SK-N-SH (cell line): ENCODE measurements at regions not wholly inside any gene's neighbourhood (a gene's known extent, or its start where the extent isn't known, plus 50 kb on each side); places are given as distances from the start of the nearest gene placed in this dataset.

Source experiments
- CTCF ChIA-PET: fragments of 300-600, 350-600 bp; formaldehyde crosslinking; extraction: SDS; loops from one replicate; lab custom pipeline; 2021; lab: Yijun Ruan, JAX
- POLR2A ChIA-PET: fragments of 350-600 bp; sonication (Branson Sonifier 250); formaldehyde crosslinking; extraction: SDS; loops from one replicate; lab custom pipeline; 2020; ENCODE audit warnings: antibody characterized with exemption, inconsistent platforms; lab: Yijun Ruan, JAX
- DNase-seq: peaks from one replicate; pipeline ENCODE4 v3.0.0; 2012
- H2AFZ ChIP-seq: fragments of 200-600 bp; sonication (generic); 2 replicates; pipeline ENCODE4 v1.8.1; 2016; ENCODE audit warnings: antibody characterized with exemption, mild to moderate bottlenecking, low read depth
- H3F3A ChIP-seq: fragments of 200-600 bp; sonication (generic); replicated peaks from 2 replicates; pipeline ENCODE3; 2016; ENCODE audit warnings: antibody characterized with exemption, mild to moderate bottlenecking; ENCODE audit not compliant: insufficient read depth
- H3K27ac ChIP-seq, 2 experiments: fragments of 200-500 bp in 1 of 2; fragments of 200-600 bp in 1 of 2; sonication (Bioruptor generic) in 1 of 2; sonication (generic), shearing (Covaris generic) in 1 of 2; 2 replicates each; pipeline versions ENCODE4 v1.5.1 to v1.6.1; 2014 to 2016; ENCODE audit warnings: low read depth in 2 of 2, inconsistent platforms in 1 of 2, low read length in 1 of 2, mild to moderate bottlenecking in 1 of 2, mixed read lengths in 1 of 2
- H3K27me3 ChIP-seq: fragments of 200-600 bp; sonication (generic), shearing (Covaris generic); 2 replicates; pipeline ENCODE4 v1.6.1; 2016; ENCODE audit warnings: mixed run types; ENCODE audit not compliant: insufficient read depth
- H3K36me3 ChIP-seq, 2 experiments: fragments of 200-500 bp in 1 of 2; fragments of 200-600 bp in 1 of 2; sonication (Bioruptor generic) in 1 of 2; sonication (generic) in 1 of 2; replicated peaks in 1 of 2; 2 replicates each; pipeline versions ENCODE3 to v1.5.1; 2014 to 2016; ENCODE audit warnings: low read length in 1 of 2, mild to moderate bottlenecking in 1 of 2; ENCODE audit not compliant: insufficient read depth in 2 of 2, control insufficient read depth in 1 of 2
- H3K4me1 ChIP-seq, 2 experiments: fragments of 200-500 bp in 1 of 2; fragments of 200-600 bp in 1 of 2; sonication (Bioruptor generic) in 1 of 2; sonication (generic), shearing (Covaris generic) in 1 of 2; 2 replicates each; pipeline versions ENCODE4 v1.5.1 to v1.6.1; 2014 to 2016; ENCODE audit warnings: low read depth in 1 of 2, low read length in 1 of 2, mixed run types in 1 of 2; ENCODE audit not compliant: insufficient read depth in 2 of 2, control insufficient read depth in 1 of 2
- H3K4me2 ChIP-seq: fragments of 200-600 bp; sonication (generic), shearing (Covaris generic); 2 replicates; pipeline ENCODE4 v1.6.1; 2017; ENCODE audit warnings: mixed run types
- H3K4me3 ChIP-seq, 2 experiments: fragments of 200-500 bp in 1 of 2; fragments of 200-600 bp in 1 of 2; sonication (Bioruptor generic) in 1 of 2; sonication (generic), shearing (Covaris generic) in 1 of 2; 2 replicates each; pipeline versions ENCODE4 v1.5.1 to v1.8.1; 2014 to 2016; ENCODE audit warnings: low read depth in 2 of 2, inconsistent platforms in 1 of 2, low read length in 1 of 2, mild to moderate bottlenecking in 1 of 2, mixed read lengths in 1 of 2, moderate library complexity in 1 of 2
- H3K79me2 ChIP-seq: fragments of 200-600 bp; sonication (generic); 2 replicates; pipeline ENCODE4 v1.8.1; 2017; ENCODE audit warnings: mild to moderate bottlenecking; ENCODE audit not compliant: insufficient read depth
- H3K9ac ChIP-seq: fragments of 200-600 bp; sonication (generic); 2 replicates; pipeline ENCODE4 v1.6.1; 2017; ENCODE audit warnings: mixed run types
- H3K9me2 ChIP-seq: fragments of 200-600 bp; sonication (generic); 2 replicates; pipeline ENCODE4 v1.6.1; 2017; ENCODE audit warnings: mixed run types
- H3K9me3 ChIP-seq: fragments of 200-600 bp; sonication (generic); 2 replicates; pipeline ENCODE4 v1.6.1; 2017; ENCODE audit warnings: mixed run types, mild to moderate bottlenecking, moderate library complexity
- H4K20me1 ChIP-seq: fragments of 200-600 bp; sonication (generic); 2 replicates; pipeline ENCODE4 v1.6.1; 2017; ENCODE audit warnings: mild to moderate bottlenecking, mixed run types; ENCODE audit not compliant: insufficient read depth
- CHD2 ChIP-seq: fragments of 150-350 bp; IDR thresholded peaks from 2 replicates; pipeline ENCODE4 v1.6.1; 2018; ENCODE audit warnings: low read length; ENCODE audit not compliant: partially characterized antibody
- CTCF ChIP-seq: fragments of 200-600 bp; sonication (generic); IDR thresholded peaks from 2 replicates; pipeline ENCODE4 v1.6.1; 2017; ENCODE audit warnings: antibody characterized with exemption, mild to moderate bottlenecking, moderate library complexity
- FOXM1 ChIP-seq: IDR thresholded peaks from 2 replicates; pipeline ENCODE4 v1.4.0; 2012; ENCODE audit warnings: low read depth, mild to moderate bottlenecking
- GABPA ChIP-seq: IDR thresholded peaks from 2 replicates; pipeline ENCODE4 v1.4.0; 2012; ENCODE audit warnings: low read depth, mild to moderate bottlenecking
- GATA2 ChIP-seq: sonication (generic); formaldehyde crosslinking; IDR thresholded peaks from 2 replicates; pipeline ENCODE4 v1.5.0; 2020; ENCODE audit warnings: mild to moderate bottlenecking, missing genetic modification reagents
- JUND ChIP-seq: IDR thresholded peaks from 2 replicates; pipeline ENCODE4 v1.4.0; 2012
- MXI1 ChIP-seq: IDR thresholded peaks from 2 replicates; pipeline ENCODE4 v1.6.1; 2012; ENCODE audit warnings: mild to moderate bottlenecking, low read depth, low read length, improper control_type of control experiment
- NFIC ChIP-seq: IDR thresholded peaks from 2 replicates; pipeline ENCODE4 v1.4.0; 2012; ENCODE audit warnings: borderline replicate concordance
- PBX3 ChIP-seq: IDR thresholded peaks from 2 replicates; pipeline ENCODE4; 2012
- RFX5 ChIP-seq: IDR thresholded peaks from 2 replicates; pipeline ENCODE4 v1.6.1; 2012; ENCODE audit warnings: mild to moderate bottlenecking, improper control_type of control experiment, low read length
- SMC3 ChIP-seq: IDR thresholded peaks from 2 replicates; pipeline ENCODE4 v1.6.1; 2012; ENCODE audit warnings: low read depth, low read length, improper control_type of control experiment
- TAF1 ChIP-seq: IDR thresholded peaks from 2 replicates; pipeline ENCODE4 v1.6.1; 2012; ENCODE audit warnings: low read depth, mild to moderate bottlenecking, low read length, moderate library complexity, borderline replicate concordance
- TCF12 ChIP-seq: IDR thresholded peaks from 2 replicates; pipeline ENCODE4 v1.4.0; 2012
- TEAD4 ChIP-seq: IDR thresholded peaks from 2 replicates; pipeline ENCODE4 v1.4.0; 2012; ENCODE audit warnings: mild to moderate bottlenecking, borderline replicate concordance; ENCODE audit not compliant: insufficient read depth
- USF1 ChIP-seq: IDR thresholded peaks from 2 replicates; pipeline ENCODE4 v1.4.0; 2012; ENCODE audit warnings: low read depth, borderline replicate concordance
- USF2 ChIP-seq: fragments of 150-350 bp; IDR thresholded peaks from 2 replicates; pipeline ENCODE4 v1.6.1; 2017; ENCODE audit warnings: antibody characterized with exemption, low read length, low read depth, borderline replicate concordance
- WGBS: methylation state at CpG from one replicate; pipeline ENCODE4 v1.1.6; 2017; ENCODE audit warnings: low lambda C conversion rate; 5-methylcytosine and 5-hydroxymethylcytosine counted together
- TF ChIP-seq, protein P1 (sequence below): IDR thresholded peaks from 2 replicates; pipeline ENCODE4 v1.4.0; 2012; ENCODE audit warnings: low read depth, borderline replicate concordance

DNA sequence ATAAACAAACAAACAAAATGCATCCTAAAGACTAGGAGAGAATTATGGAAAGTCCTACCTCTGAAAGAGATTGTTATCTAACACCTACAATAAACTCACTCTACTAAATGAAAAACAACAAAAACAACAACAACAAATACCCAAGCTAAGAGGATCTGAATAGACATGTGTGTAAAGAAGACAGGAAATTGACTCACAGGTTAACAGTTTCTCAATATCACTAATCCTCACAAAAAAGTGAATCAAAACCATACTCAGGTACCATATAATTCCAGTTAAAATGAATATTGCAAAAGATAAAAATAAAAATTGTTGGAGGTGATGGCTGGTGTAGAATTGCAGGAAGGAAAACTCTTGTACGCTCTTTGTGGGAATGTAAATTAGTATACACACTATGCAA is 110.4 kb upstream of the TOP3B start:
- ChIA-PET POLR2A (no interaction called here), CTCF (no interaction called here)
- Histone ChIP-seq H3K9me3 (no peaks in the 10 kb centered on the region), H3K27ac (no peak overlapping the region), H3K36me3 (no peaks in the 10 kb centered on the region), H2AFZ (no peak overlapping the region), H4K20me1 (no peaks in the 10 kb centered on the region), H3K79me2 (no peaks in the 10 kb centered on the region), H3K9me2 (no peaks in the 10 kb centered on the region), H3K4me1 (no peaks in the 10 kb centered on the region), H3K27me3 (peaks cover 42% of the 10 kb centered on the region), H3K9ac (no peak overlapping the region), H3F3A (no peaks in the 10 kb centered on the region), H3K4me2 (no peak overlapping the region), H3K4me3 (no peak overlapping the region)
- no peak for DNase-seq
- TF ChIP-seq USF1 (no peak), CTCF (no peak), CHD2 (no peak), GATA2 (CRISPR knock-in tag) (no peak), SMC3 (no peak), TAF1 (no peak), USF2 (no peak), RFX5 (no peak)
- 11% methylated on average over 1 of the region's 1 CpG for WGBS

- TF ChIP-seq USF2 (no peak), FOXM1 (no peak), TCF12 (no peak), RFX5 (no peak), NFIC (no peak), JUND (no peak), PBX3 (no peak), USF1 (no peak), GABPA (no peak), MXI1 (no peak), TEAD4 (no peak)
- TF ChIP-seq, protein P1, sequence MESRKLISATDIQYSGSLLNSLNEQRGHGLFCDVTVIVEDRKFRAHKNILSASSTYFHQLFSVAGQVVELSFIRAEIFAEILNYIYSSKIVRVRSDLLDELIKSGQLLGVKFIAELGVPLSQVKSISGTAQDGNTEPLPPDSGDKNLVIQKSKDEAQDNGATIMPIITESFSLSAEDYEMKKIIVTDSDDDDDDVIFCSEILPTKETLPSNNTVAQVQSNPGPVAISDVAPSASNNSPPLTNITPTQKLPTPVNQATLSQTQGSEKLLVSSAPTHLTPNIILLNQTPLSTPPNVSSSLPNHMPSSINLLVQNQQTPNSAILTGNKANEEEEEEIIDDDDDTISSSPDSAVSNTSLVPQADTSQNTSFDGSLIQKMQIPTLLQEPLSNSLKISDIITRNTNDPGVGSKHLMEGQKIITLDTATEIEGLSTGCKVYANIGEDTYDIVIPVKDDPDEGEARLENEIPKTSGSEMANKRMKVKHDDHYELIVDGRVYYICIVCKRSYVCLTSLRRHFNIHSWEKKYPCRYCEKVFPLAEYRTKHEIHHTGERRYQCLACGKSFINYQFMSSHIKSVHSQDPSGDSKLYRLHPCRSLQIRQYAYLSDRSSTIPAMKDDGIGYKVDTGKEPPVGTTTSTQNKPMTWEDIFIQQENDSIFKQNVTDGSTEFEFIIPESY, result no peak
- H3K9ac ChIP-seq, result no peak overlapping the region
- H3K4me3 ChIP-seq, result no peak overlapping the region
- ChIA-PET POLR2A (no interaction called here), CTCF (no interaction called here)
- H2AFZ ChIP-seq, result no peak overlapping the region
- no peaks in the 10 kb centered on the region for H3K36me3 ChIP-seq
- DNase-seq, result no peak
- 28% methylated on average over 3 of the region's 3 CpGs for WGBS
- H3K4me1 ChIP-seq, result no peaks in the 10 kb centered on the region
- H3F3A ChIP-seq, result no peaks in the 10 kb centered on the region
- no peaks in the 10 kb centered on the region for H4K20me1 ChIP-seq
- peaks cover 39% of the 10 kb centered on the region for H3K27me3 ChIP-seq
- H3K9me3 ChIP-seq, result no peaks in the 10 kb centered on the region
- H3K27ac ChIP-seq, result no peak overlapping the region
- no peaks in the 10 kb centered on the region for H3K9me2 ChIP-seq
- H3K4me2 ChIP-seq, result no peak overlapping the region
- no peaks in the 10 kb centered on the region for H3K79me2 ChIP-seq
Measured at GRCh38 chr22:22092101-22092500, 109.5 kb upstream of the TOP3B start.
